ENCODE measurements at regions not wholly inside any gene's neighbourhood (a gene's known extent, or its start where the extent isn't known, plus 50 kb on each side); places are given as distances from the start of the nearest gene placed in this dataset.

DNA sequence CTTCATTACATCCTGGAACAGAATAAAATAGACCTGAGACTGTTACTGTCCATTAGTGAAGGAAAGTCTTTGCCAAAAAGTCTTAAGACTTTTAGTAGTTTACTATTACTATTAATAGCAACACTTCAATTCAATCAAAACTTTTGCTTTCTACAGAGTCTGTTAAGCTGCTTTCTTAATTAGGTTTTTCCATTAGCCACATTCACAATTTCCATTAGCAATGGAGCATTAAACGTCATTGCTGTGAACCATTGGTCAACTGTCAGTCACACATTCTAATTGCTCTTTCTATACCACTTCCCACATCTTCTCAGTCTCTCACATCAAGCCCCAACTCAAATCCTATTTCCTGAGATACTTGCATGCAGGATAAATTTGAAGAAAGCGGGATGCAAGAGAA lies 736.6 kb upstream of the SORCS1 start:
- Histone ChIP-seq H3K9me3 (no peaks in the 10 kb centered on the region), H3K36me3 (no peaks in the 10 kb centered on the region), H3K27me3 (replicated peaks; ENCODE audit: insufficient read depth) (no peaks in the 10 kb centered on the region), H3K4me3 (no peak overlapping the region), H3K4me1 (ENCODE audit: control insufficient read depth in 1 of 2, low read depth in 2 of 2) (no peaks in the 10 kb centered on the region), H3K27ac (no peak overlapping the region)
- DNase-seq (ENCODE audit: low spot score) (no peak), ATAC-seq (ENCODE audit: insufficient number of reproducible peaks, low FRiP score, low read depth) (no peak)
- TF ChIP-seq CTCF (IDR thresholded peaks at IDR 0.05) = no peak

DNA sequence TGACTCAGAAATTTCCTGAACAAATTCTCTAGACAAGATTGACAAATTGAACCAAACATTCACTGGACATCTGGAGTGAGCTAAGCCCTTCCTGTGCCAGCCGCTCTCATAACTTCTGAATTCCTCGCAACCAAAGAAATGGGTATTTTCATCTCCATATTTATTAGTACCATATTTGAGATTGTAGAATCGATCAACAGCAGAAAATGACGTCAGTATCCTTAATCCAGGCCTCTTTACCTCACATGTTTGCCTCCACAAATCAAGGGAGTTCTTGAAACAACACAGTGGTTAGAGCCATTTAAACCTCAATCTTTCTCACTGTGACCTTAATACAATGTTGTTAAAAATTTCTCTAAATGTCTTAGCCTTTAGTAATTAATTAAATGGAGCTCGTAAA lies 735.6 kb upstream of the SORCS1 start:
- DNase-seq (ENCODE audit: low spot score) (no peak), ATAC-seq (ENCODE audit: insufficient number of reproducible peaks, low FRiP score, low read depth) (no peak)
- TF ChIP-seq CTCF (IDR thresholded peaks at IDR 0.05) = no peak
- Histone ChIP-seq H3K27me3 (replicated peaks; ENCODE audit: insufficient read depth) (no peaks in the 10 kb centered on the region), H3K4me3 (no peak overlapping the region), H3K36me3 (no peaks in the 10 kb centered on the region), H3K27ac (no peak overlapping the region), H3K4me1 (ENCODE audit: control insufficient read depth in 1 of 2, low read depth in 2 of 2) (no peaks in the 10 kb centered on the region), H3K9me3 (no peaks in the 10 kb centered on the region)

- DNase-seq (ENCODE audit: low spot score) (no peak), ATAC-seq (ENCODE audit: insufficient number of reproducible peaks, low FRiP score, low read depth) (no peak)
- Histone ChIP-seq H3K9me3 (no peaks in the 10 kb centered on the region), H3K27ac (no peak overlapping the region), H3K27me3 (replicated peaks; ENCODE audit: insufficient read depth) (no peaks in the 10 kb centered on the region), H3K36me3 (no peaks in the 10 kb centered on the region), H3K4me1 (ENCODE audit: control insufficient read depth in 1 of 2, low read depth in 2 of 2) (no peaks in the 10 kb centered on the region), H3K4me3 (no peak overlapping the region)
- TF ChIP-seq CTCF (IDR thresholded peaks at IDR 0.05) = no peak
Measured at GRCh38 chr10:107899502-107900062, 735.1 kb upstream of the SORCS1 start.

DNA sequence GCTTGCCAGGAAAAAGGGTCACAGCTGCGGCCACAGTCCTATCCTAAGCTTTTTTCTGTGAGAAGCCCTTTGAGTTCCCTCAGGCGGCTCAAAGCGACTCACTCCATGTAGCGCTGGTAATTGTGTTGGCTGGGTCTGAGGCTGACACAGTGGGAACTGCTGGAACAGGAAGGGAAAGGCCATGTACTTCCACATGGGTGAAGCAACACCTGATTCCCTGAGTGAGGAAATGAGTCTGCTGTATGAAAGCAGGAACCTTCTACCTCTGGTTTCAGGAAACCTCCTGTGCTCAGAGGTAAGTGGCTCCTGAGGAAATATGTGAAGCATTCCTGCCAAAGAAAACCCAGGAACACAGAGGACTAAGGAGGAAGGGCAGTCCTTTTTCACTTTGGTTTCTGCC lies 734.6 kb upstream of the SORCS1 start:
- H3K27ac ChIP-seq = no peak overlapping the region
- no peak for TF ChIP-seq CTCF (IDR thresholded peaks at IDR 0.05)
- DNase-seq (ENCODE audit: low spot score) = no peak
- H3K27me3 ChIP-seq (replicated peaks; ENCODE audit: insufficient read depth) = no peaks in the 10 kb centered on the region
- no peaks in the 10 kb centered on the region for H3K36me3 ChIP-seq
- no peak for ATAC-seq (ENCODE audit: insufficient number of reproducible peaks, low FRiP score, low read depth)
- no peaks in the 10 kb centered on the region for H3K4me1 ChIP-seq (ENCODE audit: control insufficient read depth in 1 of 2, low read depth in 2 of 2)
- H3K9me3 ChIP-seq = no peaks in the 10 kb centered on the region
- H3K4me3 ChIP-seq = no peak overlapping the region

- H3K4me3 ChIP-seq = no peak overlapping the region
- no peak for TF ChIP-seq CTCF (IDR thresholded peaks at IDR 0.05)
- no peaks in the 10 kb centered on the region for H3K4me1 ChIP-seq (ENCODE audit: control insufficient read depth in 1 of 2, low read depth in 2 of 2)
- DNase-seq (ENCODE audit: low spot score) (no peak), ATAC-seq (ENCODE audit: insufficient number of reproducible peaks, low FRiP score, low read depth) (no peak)
- no peak overlapping the region for H3K27ac ChIP-seq
- H3K27me3 ChIP-seq (replicated peaks; ENCODE audit: insufficient read depth) = no peaks in the 10 kb centered on the region
- H3K36me3 ChIP-seq = no peaks in the 10 kb centered on the region
- no peaks in the 10 kb centered on the region for H3K9me3 ChIP-seq
Measured at GRCh38 chr10:107898392-107898791, 733.9 kb upstream of the SORCS1 start.
